Large intestine (tissue), 3 donors: ENCODE measurements at regions not wholly inside any gene's neighbourhood (a gene's known extent, or its start where the extent isn't known, plus 50 kb on each side); places are given as distances from the start of the nearest gene placed in this dataset.
"Not testable (repeated sequence)": the region's sequence is repeated elsewhere in the genome, so short reads cannot be mapped to it uniquely, and the experiment has no call there.

ENCODE experiments used
- DNase-seq, 2 donors: peaks; one replicate each; pipeline versions ENCODE4 v3.0.0 to v3.0.0-alpha.2; 2013
- H3K27ac ChIP-seq: one replicate; pipeline ENCODE4 v1.5.1; 2013; ENCODE audit warnings: low read length
- H3K27me3 ChIP-seq: 2 replicates; pipeline ENCODE4 v1.6.1; 2013; ENCODE audit warnings: low read length; ENCODE audit not compliant: control insufficient read depth, insufficient read depth
- H3K36me3 ChIP-seq: 2 replicates; pipeline ENCODE4 v1.6.1; 2013; ENCODE audit warnings: low read length; ENCODE audit not compliant: control insufficient read depth, insufficient read depth
- H3K4me1 ChIP-seq: one replicate; pipeline ENCODE4 v1.6.1; 2013; ENCODE audit warnings: low read length; ENCODE audit not compliant: control insufficient read depth, insufficient read depth
- H3K4me3 ChIP-seq: one replicate; pipeline ENCODE4 v1.5.1; 2013; ENCODE audit warnings: low read length
- H3K9me3 ChIP-seq: one replicate; pipeline ENCODE4 v1.6.1; 2013; ENCODE audit warnings: mild to moderate bottlenecking, low read depth, low read length, moderate library complexity; ENCODE audit not compliant: control insufficient read depth
- WGBS: methylation state at CpG from one replicate; pipeline ENCODE4 v1.1.5; 2013; ENCODE audit warnings: low lambda C conversion rate; ENCODE audit not compliant: insufficient coverage; 5-methylcytosine and 5-hydroxymethylcytosine counted together

DNA sequence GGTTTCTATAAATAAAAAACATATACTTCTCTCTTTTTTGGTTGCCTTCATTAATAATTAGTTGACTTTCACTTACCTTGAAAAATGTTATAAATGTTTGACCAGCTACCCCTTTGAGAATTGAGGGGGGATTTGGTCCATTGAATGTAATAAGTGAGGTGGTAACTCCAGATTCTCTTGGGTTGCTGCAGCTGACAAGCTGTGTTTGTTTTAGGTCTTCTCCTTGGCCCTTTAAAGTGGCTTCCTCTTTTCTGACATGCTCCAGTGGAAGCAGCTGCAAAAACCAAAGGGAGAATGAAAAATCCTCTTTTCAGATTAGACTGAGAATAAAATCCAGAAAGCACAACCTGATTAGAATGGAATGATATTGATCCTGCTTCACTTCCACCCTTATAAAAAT is 410.5 kb downstream of the TMEM38B start:
- H3K27me3 ChIP-seq = no peaks in the 10 kb centered on the region

DNA sequence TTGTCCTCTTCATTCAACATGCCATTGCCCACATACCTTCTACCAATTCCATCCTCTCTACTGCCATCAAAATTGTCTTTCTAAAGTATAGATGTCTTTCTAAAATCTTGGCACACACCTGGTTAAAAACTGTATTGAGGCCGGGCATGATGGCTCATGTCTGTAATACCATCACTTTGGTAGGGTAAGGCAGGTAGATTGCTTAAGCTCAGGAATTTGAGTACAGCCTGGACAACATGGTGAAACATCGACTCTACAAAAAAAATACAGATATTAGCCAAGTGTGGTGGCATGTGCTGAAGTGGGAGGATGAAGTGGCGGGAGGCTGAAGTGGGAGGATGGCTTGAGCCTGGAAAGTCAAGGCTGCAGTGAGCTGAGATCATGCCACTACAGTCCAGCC is 412.1 kb downstream of the TMEM38B start:
- Histone ChIP-seq H3K27ac (no peak overlapping the region), H3K27me3 (no peaks in the 10 kb centered on the region), H3K4me3 (no peak overlapping the region), H3K36me3 (no peaks in the 10 kb centered on the region), H3K4me1 (no peaks in the 10 kb centered on the region), H3K9me3 (no peaks in the 10 kb centered on the region)
- no peak for DNase-seq
- no CpG with 5 or more reads among the region's 3 CpGs for WGBS

More for the DNA sequence above, 410.5 kb downstream of the TMEM38B start:
- Histone ChIP-seq H3K36me3 (no peaks in the 10 kb centered on the region), H3K4me1 (no peaks in the 10 kb centered on the region), H3K27ac (no peak overlapping the region), H3K9me3 (no peaks in the 10 kb centered on the region), H3K4me3 (no peak overlapping the region)
- no peak for DNase-seq

DNA sequence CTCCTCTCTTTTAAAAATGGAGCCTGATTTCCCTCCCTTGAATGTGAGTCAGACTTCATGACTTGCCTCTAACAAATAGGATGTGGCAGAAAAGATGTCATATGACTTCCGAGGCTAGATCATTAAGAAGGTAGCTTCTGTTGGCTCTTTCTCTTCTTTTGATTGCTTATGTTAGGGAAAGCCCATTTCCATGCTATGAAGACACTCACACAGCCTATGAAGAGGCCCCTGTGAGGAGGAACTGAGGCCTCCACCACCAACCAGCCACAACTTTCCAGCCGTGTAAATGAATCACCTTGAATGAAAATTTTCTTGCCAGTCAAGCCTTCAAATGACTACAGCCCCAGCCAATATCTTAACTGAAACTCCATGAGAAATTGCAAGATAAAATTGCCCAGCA is 413.4 kb downstream of the TMEM38B start:
- no peak for DNase-seq
- Histone ChIP-seq H3K27me3 (no peaks in the 10 kb centered on the region), H3K4me1 (no peaks in the 10 kb centered on the region), H3K9me3 (no peaks in the 10 kb centered on the region), H3K27ac (no peak overlapping the region), H3K4me3 (no peak overlapping the region), H3K36me3 (no peaks in the 10 kb centered on the region)
- WGBS = no CpG with 5 or more reads among the region's 2 CpGs

DNA sequence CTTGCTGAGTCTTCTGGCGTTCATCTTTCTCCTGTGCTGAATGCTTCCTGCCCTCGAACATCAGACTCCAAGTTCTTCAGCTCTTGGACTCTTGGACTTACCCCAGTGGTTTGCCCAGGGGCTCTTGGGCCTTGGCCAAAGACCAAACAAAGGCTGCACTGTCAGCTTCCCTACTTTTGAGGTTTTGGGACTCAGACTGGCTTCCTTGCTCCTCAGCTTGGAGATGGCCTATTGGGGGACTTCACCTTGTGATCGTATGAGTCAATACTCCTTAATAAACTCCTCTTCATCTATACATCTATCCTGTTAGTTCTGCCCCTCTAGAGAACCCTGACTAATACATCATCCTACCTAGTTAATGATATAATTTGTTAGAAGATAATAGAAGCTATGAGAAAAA is 415.4 kb downstream of the TMEM38B start:
- not testable (repeated sequence) for DNase-seq, H3K36me3 ChIP-seq, H3K27ac ChIP-seq, H3K4me1 ChIP-seq, H3K27me3 ChIP-seq, H3K4me3 ChIP-seq, H3K9me3 ChIP-seq
- no CpG with 5 or more reads among the region's 3 CpGs for WGBS

DNA sequence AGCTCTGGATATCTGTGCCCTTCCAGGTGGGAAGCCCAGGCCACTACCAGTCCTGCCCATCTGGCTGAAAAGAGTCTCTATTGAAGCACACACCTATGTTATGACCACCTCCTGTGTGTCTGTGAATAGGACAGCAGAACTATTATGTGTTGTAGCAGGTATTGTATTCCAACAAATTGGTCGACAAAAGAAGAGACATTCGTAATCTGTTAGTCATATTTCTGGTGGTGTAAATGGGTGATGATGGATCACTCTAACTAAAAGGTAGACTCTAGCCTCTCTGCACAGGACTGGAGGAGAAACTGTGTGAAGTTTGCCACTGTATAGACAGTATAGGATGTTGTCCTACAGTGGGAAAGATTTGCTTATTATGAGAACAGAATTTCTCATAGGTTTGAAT is 416.1 kb downstream of the TMEM38B start:
- Histone ChIP-seq H3K9me3 (no peaks in the 10 kb centered on the region), H3K4me1 (no peaks in the 10 kb centered on the region), H3K27me3 (no peaks in the 10 kb centered on the region), H3K36me3 (no peaks in the 10 kb centered on the region), H3K4me3 (no peak overlapping the region), H3K27ac (no peak overlapping the region)
- WGBS = 100% methylated on average over 1 of the region's 2 CpGs
- no peak for DNase-seq

DNA sequence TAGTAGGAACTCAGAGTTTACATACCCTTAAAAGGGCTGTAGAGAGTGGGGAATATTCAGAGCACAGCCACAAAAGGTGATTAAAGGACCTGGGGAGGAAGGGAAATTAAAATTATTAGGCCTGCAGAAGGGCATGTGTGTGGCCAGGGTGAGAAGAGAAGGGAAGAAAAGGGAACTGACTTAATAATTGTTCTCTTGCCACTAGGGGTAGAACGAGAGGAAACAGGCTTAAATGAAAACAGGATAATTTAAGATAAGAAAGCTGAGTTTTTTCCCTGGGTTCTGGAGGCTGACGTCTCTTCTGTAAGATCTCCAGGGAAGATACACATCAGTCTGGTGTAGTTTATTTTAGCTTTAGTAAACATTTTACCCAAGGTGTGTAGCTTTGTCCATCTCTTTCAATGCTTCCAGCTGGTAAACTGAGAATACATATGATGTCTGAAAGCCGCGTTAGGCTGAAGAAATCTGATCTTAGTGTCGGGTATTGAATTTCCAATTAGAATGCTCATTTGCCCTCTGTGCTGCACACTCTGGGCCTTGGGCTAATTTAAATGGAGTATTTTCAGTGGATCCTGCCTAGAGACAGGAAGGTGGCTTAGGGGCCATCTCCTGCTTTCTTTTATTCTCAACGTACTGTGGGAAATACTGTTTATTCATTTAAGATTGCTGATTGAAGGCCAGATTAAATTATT is 416.8 kb downstream of the TMEM38B start:
- H3K27me3 ChIP-seq = no peaks in the 10 kb centered on the region
- WGBS = 38% methylated on average over 2 of the region's 6 CpGs

DNA sequence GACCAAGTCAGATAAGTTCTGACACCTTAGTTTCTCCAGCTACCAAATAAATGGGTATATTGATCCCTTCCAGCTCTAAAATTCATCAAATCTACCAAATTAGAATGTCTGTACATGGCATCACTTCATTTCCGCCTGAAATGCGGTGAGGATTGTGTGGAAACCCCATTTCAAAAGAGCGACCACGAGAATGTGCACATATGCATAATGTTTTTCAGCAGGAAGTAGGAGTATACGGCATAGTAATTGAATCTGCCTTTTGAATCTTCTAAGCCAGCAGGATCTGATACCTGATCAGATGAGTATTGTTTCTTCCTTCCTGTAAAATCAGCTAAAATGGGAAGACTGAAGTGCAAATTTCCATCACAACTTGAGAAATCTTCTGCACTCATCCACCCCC is 418.6 kb downstream of the TMEM38B start:
- Histone ChIP-seq H3K4me1 (no peaks in the 10 kb centered on the region), H3K36me3 (no peaks in the 10 kb centered on the region), H3K4me3 (no peak overlapping the region), H3K9me3 (no peaks in the 10 kb centered on the region), H3K27me3 (no peaks in the 10 kb centered on the region), H3K27ac (no peak overlapping the region)
- DNase-seq = no peak
- WGBS = no CpG with 5 or more reads among the region's 5 CpGs

More for the DNA sequence above, 416.8 kb downstream of the TMEM38B start:
- no peak for DNase-seq
- Histone ChIP-seq H3K9me3 (no peaks in the 10 kb centered on the region), H3K4me3 (no peak overlapping the region), H3K27ac (no peak overlapping the region), H3K36me3 (no peaks in the 10 kb centered on the region), H3K4me1 (no peaks in the 10 kb centered on the region)

DNA sequence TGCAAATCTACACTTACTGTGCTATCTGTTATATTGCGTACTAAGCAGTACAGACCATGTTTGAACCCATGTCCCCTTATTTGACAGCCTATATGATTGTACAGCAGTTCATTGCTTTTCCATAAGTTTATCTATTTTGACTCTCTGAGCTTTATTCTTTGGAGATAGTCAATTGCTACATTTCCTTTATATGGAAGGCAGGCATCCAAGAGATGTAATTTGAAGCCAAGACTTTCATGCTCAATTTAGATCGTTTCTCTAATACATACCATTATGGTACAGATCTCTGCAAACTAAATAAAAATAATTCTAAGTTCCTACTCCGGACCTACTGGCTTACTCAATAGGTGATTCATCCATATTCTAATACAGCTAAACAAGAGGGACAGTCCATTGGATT is 424.8 kb downstream of the TMEM38B start:
- WGBS = 89% methylated on average over 3 of the region's 3 CpGs
- no peaks in the 10 kb centered on the region for H3K27me3 ChIP-seq
- H3K27ac ChIP-seq = no peak overlapping the region
- no peak for DNase-seq
- no peaks in the 10 kb centered on the region for H3K4me1 ChIP-seq
- H3K4me3 ChIP-seq = no peak overlapping the region
- no peaks in the 10 kb centered on the region for H3K9me3 ChIP-seq
- H3K36me3 ChIP-seq = no peaks in the 10 kb centered on the region

DNA sequence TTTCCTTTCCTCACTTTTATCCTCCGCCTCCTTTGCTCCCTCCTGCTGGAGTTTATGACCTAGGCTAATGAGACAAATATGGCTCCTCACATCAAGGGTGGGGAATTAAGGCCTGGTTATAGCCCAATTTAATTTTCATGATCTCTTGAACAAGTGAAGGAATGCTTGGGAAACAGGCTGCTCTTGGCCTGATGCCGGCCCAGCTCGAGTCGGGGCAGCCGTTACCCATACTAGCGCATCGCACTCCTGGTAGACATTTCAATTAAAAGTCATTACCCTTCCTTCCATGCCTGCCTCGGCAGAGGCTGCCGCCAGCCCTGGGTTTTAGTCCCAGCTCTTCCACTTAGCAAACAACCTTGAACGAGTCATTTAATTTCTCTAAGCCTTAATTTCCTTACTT is 425.7 kb downstream of the TMEM38B start:
- Histone ChIP-seq H3K4me1 (no peaks in the 10 kb centered on the region), H3K9me3 (no peaks in the 10 kb centered on the region), H3K27me3 (no peaks in the 10 kb centered on the region), H3K36me3 (no peaks in the 10 kb centered on the region), H3K4me3 (no peak overlapping the region), H3K27ac (no peak overlapping the region)
- no peak for DNase-seq
- no CpG with 5 or more reads among the region's 10 CpGs for WGBS

DNA sequence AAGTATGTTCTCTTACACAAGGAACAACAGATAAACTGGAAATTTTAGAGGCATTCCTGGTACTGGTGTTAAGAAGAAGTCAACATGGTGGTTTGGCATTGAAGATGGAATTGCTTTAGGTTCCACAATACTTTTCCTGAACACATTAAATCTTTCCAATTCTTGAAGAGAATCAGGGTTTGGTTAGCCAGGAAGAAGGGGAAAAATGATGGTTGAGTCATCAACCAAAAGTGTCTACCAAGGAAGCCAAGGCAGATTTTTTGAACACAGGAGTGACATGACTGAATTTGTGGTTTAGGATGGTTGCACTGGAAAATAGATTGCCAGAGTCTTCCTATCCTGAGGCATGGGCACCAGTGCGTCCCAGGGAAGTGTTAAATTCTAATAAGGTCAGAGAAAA is 433.4 kb downstream of the TMEM38B start:
- WGBS = 88% methylated on average over 1 of the region's 1 CpG
- Histone ChIP-seq H3K4me3 (no peak overlapping the region), H3K36me3 (no peaks in the 10 kb centered on the region), H3K4me1 (no peaks in the 10 kb centered on the region), H3K9me3 (no peaks in the 10 kb centered on the region), H3K27me3 (no peaks in the 10 kb centered on the region), H3K27ac (no peak overlapping the region)
- no peak for DNase-seq

DNA sequence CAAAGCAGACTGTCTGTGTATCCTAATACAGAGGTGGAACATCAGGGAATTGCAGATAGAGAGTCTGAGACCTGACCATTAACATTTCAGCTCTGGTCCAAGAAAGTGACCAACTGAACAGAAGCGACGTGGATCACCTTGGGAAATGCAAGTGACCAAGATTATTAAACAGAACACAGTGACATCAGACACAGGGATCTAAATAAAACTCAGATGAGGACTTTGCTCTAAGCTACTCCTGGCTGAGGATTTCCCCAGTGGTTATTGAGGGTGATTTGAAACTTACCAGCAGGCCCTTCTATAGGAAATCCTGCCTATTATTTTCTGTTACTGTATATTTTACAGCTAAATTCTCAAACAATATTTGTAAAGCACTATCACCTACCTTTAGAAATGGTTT is 436.0 kb downstream of the TMEM38B start:
- H3K4me3 ChIP-seq = no peak overlapping the region
- H3K4me1 ChIP-seq = no peaks in the 10 kb centered on the region
- H3K36me3 ChIP-seq = no peaks in the 10 kb centered on the region
- no CpG with 5 or more reads among the region's 2 CpGs for WGBS
- DNase-seq = no peak
- H3K27me3 ChIP-seq = no peaks in the 10 kb centered on the region
- H3K27ac ChIP-seq = no peak overlapping the region
- H3K9me3 ChIP-seq = no peaks in the 10 kb centered on the region
